Myocyte (in vitro differentiated cells): ENCODE measurements at regions not wholly inside any gene's neighbourhood (a gene's known extent, or its start where the extent isn't known, plus 50 kb on each side); places are given as distances from the start of the nearest gene placed in this dataset.

Experiments
- DNase-seq: peaks from one replicate; pipeline ENCODE4 v3.0.0-alpha.2; 2012; ENCODE audit warnings: low read depth

- DNase-seq: no peak
These were observed 53.8 kb upstream of the VCX start for GRCh38 chrX:7789200-7789599.

GRCh38 chrX:7788334-7788733, 54.6 kb upstream of the VCX start:
- DNase-seq: no peak

- DNase-seq: no peak
These were observed 55.3 kb upstream of the VCX start for GRCh38 chrX:7787714-7788113.

- DNase-seq: no peak
These were observed 58.4 kb upstream of the VCX start for GRCh38 chrX:7784580-7784979.

GRCh38 chrX:7779644-7780043, 63.3 kb upstream of the VCX start:
- no peak for DNase-seq

- no peak for DNase-seq
These were observed 67.0 kb upstream of the VCX start for GRCh38 chrX:7775987-7776386.

- DNase-seq: no peak
These were observed 71.1 kb upstream of the VCX start for GRCh38 chrX:7771788-7772438.

- DNase-seq: no peak
These were observed 83.1 kb upstream of the VCX start for GRCh38 chrX:7759830-7760229.

GRCh38 chrX:7746856-7747255, 96.1 kb upstream of the VCX start:
- DNase-seq: no peak

- DNase-seq: no peak
These were observed 112.9 kb upstream of the VCX start for GRCh38 chrX:7730071-7730470.

- no peak for DNase-seq
These were observed 122.5 kb upstream of the VCX start for GRCh38 chrX:7720519-7720918.

GRCh38 chrX:7714351-7714750, 128.6 kb upstream of the VCX start:
- no peak for DNase-seq

- DNase-seq: no peak
These were observed 131.8 kb upstream of the VCX start for GRCh38 chrX:7711167-7711566.

GRCh38 chrX:7709845-7710244, 133.1 kb upstream of the VCX start:
- DNase-seq: no peak

GRCh38 chrX:7706032-7706431, 136.9 kb upstream of the VCX start:
- no peak for DNase-seq

- no peak for DNase-seq
These were observed 138.8 kb upstream of the VCX start for GRCh38 chrX:7704205-7704604.

- no peak for DNase-seq
These were observed 144.7 kb upstream of the VCX start for GRCh38 chrX:7698248-7698647.

- peak; percentile 2 for DNase-seq
These were observed 152.1 kb upstream of the VCX start for GRCh38 chrX:7690842-7691241.

- DNase-seq: no peak
These were observed 153.1 kb upstream of the VCX start for GRCh38 chrX:7689791-7690412.

- DNase-seq: no peak
These were observed 162.8 kb upstream of the VCX start for GRCh38 chrX:7680181-7680580.

- peak; percentile 0 for DNase-seq
These were observed 188.7 kb upstream of the VCX start for GRCh38 chrX:7654316-7654715.

GRCh38 chrX:7647831-7648230, 195.1 kb upstream of the VCX start:
- DNase-seq: no peak

- DNase-seq: no peak
These were observed 201.8 kb upstream of the VCX start for GRCh38 chrX:7641141-7641540.
